GM12872 (cell line): ENCODE measurements at regions not wholly inside any gene's neighbourhood (a gene's known extent, or its start where the extent isn't known, plus 50 kb on each side); places are given as distances from the start of the nearest gene placed in this dataset.

Experiments
- CTCF ChIP-seq: IDR thresholded peaks from 3 replicates; pipeline ENCODE4 v1.5.1; 2011; ENCODE audit warnings: low read depth, mild to moderate bottlenecking, low read length, moderate library complexity; ENCODE audit not compliant: insufficient read depth

GRCh38 chr1:200317236-200317635 lies 92.6 kb downstream of the ZNF281 start:
- no peak for TF ChIP-seq CTCF

- no peak for TF ChIP-seq CTCF
Measured at GRCh38 chr1:200316148-200316803, 93.6 kb downstream of the ZNF281 start.

GRCh38 chr1:200314085-200314750 lies 95.6 kb downstream of the ZNF281 start:
- TF ChIP-seq CTCF = no peak

DNA sequence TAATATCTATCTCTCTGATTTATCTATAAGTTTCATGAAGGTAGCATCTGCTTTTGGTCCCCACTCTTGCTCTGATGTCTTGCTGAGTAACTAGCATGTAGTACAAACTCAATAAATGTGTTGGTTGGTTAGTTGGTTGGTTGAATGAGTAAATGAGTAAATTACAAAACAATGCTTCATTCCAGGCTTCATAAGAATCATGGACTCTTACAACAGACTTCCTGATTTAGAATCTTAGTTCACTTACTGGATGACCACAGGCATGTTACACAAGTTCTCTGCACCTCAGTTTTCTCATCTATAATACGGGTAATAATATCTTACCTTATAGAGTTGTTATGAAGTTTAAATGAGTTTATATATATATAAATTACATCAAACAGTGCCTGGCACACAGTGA lies 98.6 kb downstream of the ZNF281 start:
- TF ChIP-seq CTCF = no peak

- TF ChIP-seq CTCF = no peak
Measured at GRCh38 chr1:200310824-200311223, 99.0 kb downstream of the ZNF281 start.

DNA sequence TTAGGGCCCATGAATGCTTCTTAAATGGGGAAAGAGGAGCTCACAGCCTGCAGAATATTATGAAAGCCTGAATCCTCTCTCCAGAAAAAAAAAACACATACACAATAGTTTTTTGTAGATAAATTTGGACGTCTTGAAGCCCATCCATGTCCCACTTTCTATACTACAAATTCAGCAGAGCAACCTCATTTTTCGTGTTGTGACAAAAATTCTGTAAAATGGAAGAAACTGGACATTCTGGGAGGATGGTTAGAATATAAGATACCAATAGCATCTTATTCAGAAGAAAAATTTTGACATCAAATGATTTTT lies 102.1 kb downstream of the ZNF281 start:
- TF ChIP-seq CTCF = no peak

DNA sequence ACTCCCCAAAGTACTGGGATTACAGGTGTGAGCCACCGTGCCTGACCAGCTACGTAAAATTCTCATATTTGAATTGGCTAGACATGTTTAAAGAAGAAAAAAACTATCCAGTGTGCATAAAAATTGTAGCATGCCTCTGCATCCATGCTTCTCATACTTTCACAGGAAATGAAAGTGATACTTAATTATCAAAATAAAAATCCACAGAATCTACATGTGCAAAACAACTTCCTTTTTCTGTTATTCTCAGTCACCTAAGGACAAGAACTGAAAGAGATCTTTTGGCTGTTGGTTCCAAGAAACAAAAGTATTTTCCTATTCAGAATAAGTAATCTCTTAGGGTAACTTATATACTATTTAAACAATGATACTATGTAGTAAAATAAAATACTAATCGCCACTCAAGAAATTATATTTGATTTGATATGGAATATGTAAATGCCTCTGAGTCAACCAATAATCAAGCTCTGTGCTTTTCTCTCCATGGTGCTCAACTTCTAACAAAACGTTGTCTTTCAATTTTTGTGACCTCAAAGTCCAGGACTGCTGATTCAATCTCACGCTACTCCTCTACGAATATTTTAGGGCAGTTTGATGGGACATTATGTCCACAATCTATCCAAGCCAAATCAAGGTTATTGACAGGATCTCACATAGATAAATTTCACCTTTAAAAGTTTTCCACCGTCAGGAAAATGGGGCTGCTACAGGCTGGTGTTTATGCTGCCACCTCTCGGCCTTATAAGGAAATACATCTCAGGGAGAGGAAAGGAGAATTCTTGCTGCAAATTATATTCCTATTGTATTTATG lies 102.7 kb downstream of the ZNF281 start:
- peak; percentile 73 for TF ChIP-seq CTCF
